ENCODE measurements at regions not wholly inside any gene's neighbourhood (a gene's known extent, or its start where the extent isn't known, plus 50 kb on each side); places are given as distances from the start of the nearest gene placed in this dataset.
A peak's percentile ranks its signal among the peaks of the same experiment; 100 is the strongest.

DNA sequence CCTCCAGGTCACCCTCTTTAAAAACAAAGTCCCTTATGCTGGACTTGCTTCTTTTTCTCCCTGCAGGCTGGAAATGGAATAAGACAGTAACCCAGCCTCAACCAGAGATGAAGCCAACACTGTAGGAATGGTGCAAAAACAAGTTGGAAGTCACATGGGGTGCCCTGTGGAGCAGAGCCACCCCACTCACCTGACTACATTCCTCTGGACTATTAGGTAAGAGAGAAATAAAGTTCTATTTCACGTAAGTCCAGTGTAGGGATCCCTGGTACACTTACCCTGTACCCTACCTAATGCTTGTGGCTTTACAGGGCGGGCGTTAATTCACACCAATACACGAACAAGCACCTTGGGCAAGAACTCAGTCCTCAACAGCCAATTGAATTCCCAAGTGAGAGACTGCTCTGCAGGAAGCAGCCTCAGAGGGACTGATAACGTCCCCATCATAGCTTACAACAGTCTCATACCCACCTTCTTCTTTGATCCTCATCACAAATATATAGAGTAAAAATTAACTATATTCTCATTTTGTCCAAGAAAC, 112.5 kb upstream of the FGGY start:
- peak overlapping the region; percentile 12; the same call in 1 of the 2 replicates for H2AFZ ChIP-seq (ENCODE audit: low read length)
- no peaks in the 10 kb centered on the region for H3K79me2 ChIP-seq (ENCODE audit: control insufficient read depth in 1 of 2, insufficient read depth in 2 of 2, low read length in 2 of 2)
- no peak overlapping the region for H3K9ac ChIP-seq (replicated peaks in 1 of 4; ENCODE audit: extremely low read depth in 1 of 4, low read depth in 3 of 4, low read length in 3 of 4)
- H3K14ac ChIP-seq (ENCODE audit: insufficient read length), result no peak overlapping the region
- ChIA-PET CTCF (ENCODE audit: partially characterized antibody) (interaction anchor here (1.1 kb wide), 1 partner anchor 108 kb away, joined by 3 read pairs; no protein-coding TSS in a partner anchor), POLR2A (ENCODE audit: partially characterized antibody) (interaction anchor here (0.6 kb wide), 1 partner anchor 65 kb away, joined by 3 read pairs; no protein-coding TSS in a partner anchor)
- no peaks in the 10 kb centered on the region for H3K36me3 ChIP-seq (ENCODE audit: control insufficient read depth in 2 of 4, insufficient read depth in 4 of 4, low read length in 3 of 4)
- no peak overlapping the region for H4K91ac ChIP-seq (replicated peaks; ENCODE audit: insufficient read length, low read length)
- H4K8ac ChIP-seq (ENCODE audit: extremely low read depth, insufficient read depth, low read length), result no peak overlapping the region
- H3K23ac ChIP-seq (ENCODE audit: insufficient read length), result no peak overlapping the region
- no peak overlapping the region for H2BK120ac ChIP-seq (replicated peaks; ENCODE audit: low read depth, low read length)
- no peaks in the 10 kb centered on the region for H3K23me2 ChIP-seq (ENCODE audit: low read depth, low read length)
- no peak overlapping the region for H3K56ac ChIP-seq (replicated peaks; ENCODE audit: insufficient read length, low read depth, low read length)
- no peak overlapping the region for H3K4me2 ChIP-seq (ENCODE audit: insufficient read depth in 1 of 2, low read depth in 2 of 2, low read length in 2 of 2)
- H3K27me3 ChIP-seq (replicated peaks in 1 of 4; ENCODE audit: control insufficient read depth in 3 of 4, extremely low read depth in 1 of 4, insufficient read depth in 3 of 4, low read length in 3 of 4), result no peaks in the 10 kb centered on the region
- H3K4me1 ChIP-seq (replicated peaks in 1 of 4; ENCODE audit: control insufficient read depth in 3 of 4, insufficient read depth in 4 of 4, low read length in 3 of 4), result no peaks in the 10 kb centered on the region
- H3K18ac ChIP-seq (ENCODE audit: extremely low read depth, low read length), result no peak overlapping the region
- no peaks in the 10 kb centered on the region; the same call in 1 of the 2 replicates for H3K79me1 ChIP-seq (ENCODE audit: low read depth, low read length)
- H3K27ac ChIP-seq (ENCODE audit: low read depth, low read length), result no peak overlapping the region
- DNase-seq (ENCODE audit: low read depth in 1 of 2, low spot score in 2 of 2), result no peak
- no peaks in the 10 kb centered on the region for H4K20me1 ChIP-seq (replicated peaks in 1 of 2; ENCODE audit: control insufficient read depth in 1 of 2, insufficient read depth in 2 of 2, low read length in 2 of 2)
- no peak overlapping the region for H4K5ac ChIP-seq (ENCODE audit: insufficient read length, low read depth, low read length)
- no peak overlapping the region for H3K4me3 ChIP-seq (ENCODE audit: extremely low read depth in 1 of 4, insufficient read depth in 2 of 4, low read depth in 3 of 4, low read length in 4 of 4)
- no peak overlapping the region for H2BK12ac ChIP-seq (ENCODE audit: low read depth, low read length)
- no peak overlapping the region for H2BK5ac ChIP-seq (ENCODE audit: low read depth, low read length)
- no peaks in the 10 kb centered on the region for H3K9me3 ChIP-seq (ENCODE audit: insufficient read depth in 2 of 2, low read depth in 1 of 2, low read length in 1 of 2)
- H3K4ac ChIP-seq (replicated peaks; ENCODE audit: insufficient read length, low read depth, low read length), result no peak overlapping the region
- no peak overlapping the region for H2AK5ac ChIP-seq (ENCODE audit: low read depth, low read length)
- H2BK15ac ChIP-seq (ENCODE audit: low read length), result no peak overlapping the region
- no peak overlapping the region; the same call in 1 of the 2 replicates for H2BK20ac ChIP-seq (ENCODE audit: low read length)
- no peak for TF ChIP-seq RAD21 (IDR thresholded peaks at IDR 0.05 in 1 of 2, conservative IDR thresholded peaks at IDR 0.05 in 1 of 2; ENCODE audit: low read depth in 2 of 2, low read length in 2 of 2)
- no peak for FAIRE-seq
- WGBS, 2 experiments (ENCODE audit: extremely low coverage in 1 of 2, insufficient coverage in 1 of 2, insufficient read length in 1 of 2, insufficient replicate concordance in 2 of 2, low coverage in 1 of 2, low lambda C conversion rate in 2 of 2, missing lambda C conversion rate in 1 of 2), result 87% methylated on average over 5 of the region's 5 CpGs; no CpG with 5 or more reads in 1 of the 2 experiments

Data from H1 (cell line).